HepG2 (cell line): ENCODE measurements at regions not wholly inside any gene's neighbourhood (a gene's known extent, or its start where the extent isn't known, plus 50 kb on each side); places are given as distances from the start of the nearest gene placed in this dataset.

ENCODE experiments used
- EZH2 ChIP-seq: conservative IDR thresholded peaks from 2 replicates; pipeline ENCODE4 v1.6.1; 2012; ENCODE audit warnings: mild to moderate bottlenecking, low read depth, low read length, moderate library complexity
- MAFK ChIP-seq, 2 experiments: IDR thresholded peaks in 1 of 2; conservative IDR thresholded peaks in 1 of 2; 2 replicates each; pipeline ENCODE4 v1.6.1; 2011; ENCODE audit warnings: improper control_type of control experiment in 2 of 2, low read length in 2 of 2
- MZF1 ChIP-seq: sonication (generic); formaldehyde crosslinking; IDR thresholded peaks from 2 replicates; pipeline ENCODE4 v1.8.1; 2023; ENCODE audit warnings: mild to moderate bottlenecking, missing genetic modification reagents, borderline replicate concordance
- POLR2A ChIP-seq, 2 experiments: IDR thresholded peaks; 2 replicates each; pipeline ENCODE4 v1.6.1; 2011; ENCODE audit warnings: low read depth in 2 of 2, low read length in 2 of 2, mild to moderate bottlenecking in 1 of 2, moderate library complexity in 1 of 2; ENCODE audit not compliant: insufficient read depth in 1 of 2
- SIN3A ChIP-seq: IDR thresholded peaks from 2 replicates; pipeline ENCODE4 v1.6.1; 2011; ENCODE audit warnings: low read depth, mild to moderate bottlenecking, control low read depth, low read length, borderline replicate concordance
- SRF ChIP-seq: IDR thresholded peaks from 2 replicates; pipeline ENCODE4 v1.6.1; 2011; ENCODE audit warnings: mild to moderate bottlenecking, low read depth, low read length, moderate library complexity
- YEATS4 ChIP-seq: sonication (generic); formaldehyde crosslinking; IDR thresholded peaks from 2 replicates; pipeline ENCODE4 v1.4.0; 2020; ENCODE audit warnings: missing genetic modification reagents, borderline replicate concordance
- ZNF207 ChIP-seq: fragments of 450-650 bp; IDR thresholded peaks from 2 replicates; pipeline ENCODE4 v1.6.1; 2016; ENCODE audit warnings: antibody characterized with exemption, borderline replicate concordance
- ZNF354B ChIP-seq: sonication (generic); formaldehyde crosslinking; IDR thresholded peaks from 2 replicates; pipeline ENCODE4 v1.8.0; 2022; ENCODE audit warnings: mild to moderate bottlenecking, missing genetic modification reagents
- ZNF44 ChIP-seq: sonication (generic); formaldehyde crosslinking; IDR thresholded peaks from 2 replicates; pipeline ENCODE4 v1.5.1; 2020; ENCODE audit warnings: mild to moderate bottlenecking, missing genetic modification reagents
- TF ChIP-seq, protein P1 (sequence below): sonication (generic); formaldehyde crosslinking; IDR thresholded peaks from 2 replicates; pipeline ENCODE4 v1.5.0; 2020; ENCODE audit warnings: mild to moderate bottlenecking, missing genetic modification reagents, moderate library complexity
- TF ChIP-seq, protein P2 (sequence below): IDR thresholded peaks from 2 replicates; pipeline ENCODE4 v1.6.1; 2016
- TF ChIP-seq, protein P3 (sequence below): sonication (generic); formaldehyde crosslinking; IDR thresholded peaks from 2 replicates; pipeline ENCODE4 v1.4.0; 2020; ENCODE audit warnings: missing genetic modification reagents, mild to moderate bottlenecking, borderline replicate concordance
- TF ChIP-seq, protein P4 (sequence below): sonication (generic); formaldehyde crosslinking; IDR thresholded peaks from 2 replicates; pipeline ENCODE4 v1.4.0; 2020; ENCODE audit warnings: missing genetic modification reagents

DNA sequence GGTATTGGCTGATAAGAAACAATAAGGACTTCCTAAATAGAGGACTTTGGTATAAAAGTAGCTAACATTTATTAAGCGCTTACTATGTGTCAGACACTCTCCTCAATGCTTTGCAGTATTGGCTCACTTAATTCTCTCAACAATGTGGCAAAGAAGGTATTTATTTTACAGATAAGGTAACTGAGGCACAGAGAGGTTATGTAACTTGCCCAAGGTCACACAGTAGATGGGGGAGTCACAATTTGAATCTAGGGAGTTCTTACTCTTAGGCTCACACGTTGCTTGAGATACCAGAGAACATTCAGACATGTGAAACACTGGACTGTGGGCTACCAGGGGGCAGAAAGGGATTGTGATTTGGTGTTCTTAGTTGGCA lies 60.8 kb upstream of the GPR158 start:
- no peak for TF ChIP-seq POLR2A (IDR thresholded peaks at IDR 0.05; ENCODE audit: insufficient read depth in 1 of 2, low read depth in 2 of 2, low read length in 2 of 2)
- TF ChIP-seq, protein P1, sequence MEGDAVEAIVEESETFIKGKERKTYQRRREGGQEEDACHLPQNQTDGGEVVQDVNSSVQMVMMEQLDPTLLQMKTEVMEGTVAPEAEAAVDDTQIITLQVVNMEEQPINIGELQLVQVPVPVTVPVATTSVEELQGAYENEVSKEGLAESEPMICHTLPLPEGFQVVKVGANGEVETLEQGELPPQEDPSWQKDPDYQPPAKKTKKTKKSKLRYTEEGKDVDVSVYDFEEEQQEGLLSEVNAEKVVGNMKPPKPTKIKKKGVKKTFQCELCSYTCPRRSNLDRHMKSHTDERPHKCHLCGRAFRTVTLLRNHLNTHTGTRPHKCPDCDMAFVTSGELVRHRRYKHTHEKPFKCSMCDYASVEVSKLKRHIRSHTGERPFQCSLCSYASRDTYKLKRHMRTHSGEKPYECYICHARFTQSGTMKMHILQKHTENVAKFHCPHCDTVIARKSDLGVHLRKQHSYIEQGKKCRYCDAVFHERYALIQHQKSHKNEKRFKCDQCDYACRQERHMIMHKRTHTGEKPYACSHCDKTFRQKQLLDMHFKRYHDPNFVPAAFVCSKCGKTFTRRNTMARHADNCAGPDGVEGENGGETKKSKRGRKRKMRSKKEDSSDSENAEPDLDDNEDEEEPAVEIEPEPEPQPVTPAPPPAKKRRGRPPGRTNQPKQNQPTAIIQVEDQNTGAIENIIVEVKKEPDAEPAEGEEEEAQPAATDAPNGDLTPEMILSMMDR (CRISPR knock-in tag) = no peak
- TF ChIP-seq EZH2 = no peak
- no peak for TF ChIP-seq ZNF44 (CRISPR knock-in tag)
- TF ChIP-seq SIN3A = no peak
- TF ChIP-seq, protein P2, sequence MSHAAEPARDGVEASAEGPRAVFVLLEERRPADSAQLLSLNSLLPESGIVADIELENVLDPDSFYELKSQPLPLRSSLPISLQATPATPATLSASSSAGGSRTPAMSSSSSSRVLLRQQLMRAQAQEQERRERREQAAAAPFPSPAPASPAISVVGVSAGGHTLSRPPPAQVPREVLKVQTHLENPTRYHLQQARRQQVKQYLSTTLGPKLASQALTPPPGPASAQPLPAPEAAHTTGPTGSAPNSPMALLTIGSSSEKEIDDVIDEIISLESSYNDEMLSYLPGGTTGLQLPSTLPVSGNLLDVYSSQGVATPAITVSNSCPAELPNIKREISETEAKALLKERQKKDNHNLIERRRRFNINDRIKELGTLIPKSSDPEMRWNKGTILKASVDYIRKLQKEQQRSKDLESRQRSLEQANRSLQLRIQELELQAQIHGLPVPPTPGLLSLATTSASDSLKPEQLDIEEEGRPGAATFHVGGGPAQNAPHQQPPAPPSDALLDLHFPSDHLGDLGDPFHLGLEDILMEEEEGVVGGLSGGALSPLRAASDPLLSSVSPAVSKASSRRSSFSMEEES (CRISPR knock-in tag) = no peak
- no peak for TF ChIP-seq ZNF207
- TF ChIP-seq YEATS4 (CRISPR knock-in tag) = no peak
- TF ChIP-seq, protein P3, sequence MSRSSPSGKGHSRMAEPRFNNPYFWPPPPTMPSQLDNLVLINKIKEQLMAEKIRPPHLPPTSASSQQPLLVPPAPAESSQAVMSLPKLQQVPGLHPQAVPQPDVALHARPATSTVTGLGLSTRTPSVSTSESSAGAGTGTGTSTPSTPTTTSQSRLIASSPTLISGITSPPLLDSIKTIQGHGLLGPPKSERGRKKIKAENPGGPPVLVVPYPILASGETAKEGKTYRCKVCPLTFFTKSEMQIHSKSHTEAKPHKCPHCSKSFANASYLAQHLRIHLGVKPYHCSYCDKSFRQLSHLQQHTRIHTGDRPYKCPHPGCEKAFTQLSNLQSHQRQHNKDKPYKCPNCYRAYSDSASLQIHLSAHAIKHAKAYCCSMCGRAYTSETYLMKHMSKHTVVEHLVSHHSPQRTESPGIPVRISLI = no peak
- TF ChIP-seq, protein P4, sequence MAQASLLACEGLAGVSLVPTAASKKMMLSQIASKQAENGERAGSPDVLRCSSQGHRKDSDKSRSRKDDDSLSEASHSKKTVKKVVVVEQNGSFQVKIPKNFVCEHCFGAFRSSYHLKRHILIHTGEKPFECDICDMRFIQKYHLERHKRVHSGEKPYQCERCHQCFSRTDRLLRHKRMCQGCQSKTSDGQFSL (CRISPR knock-in tag) = no peak
- TF ChIP-seq MAFK (conservative IDR thresholded peaks at IDR 0.05 in 1 of 2, IDR thresholded peaks at IDR 0.05 in 1 of 2; ENCODE audit: low read length in 2 of 2) = no peak
- no peak for TF ChIP-seq ZNF354B (CRISPR knock-in tag)
- TF ChIP-seq SRF = no peak
- TF ChIP-seq MZF1 = no peak
